GM23338 (cell line): ENCODE measurements at regions not wholly inside any gene's neighbourhood (a gene's known extent, or its start where the extent isn't known, plus 50 kb on each side); places are given as distances from the start of the nearest gene placed in this dataset.

ENCODE experiments used
- ATAC-seq: fragments of 200-7000 bp; cut with Tn5 transposase; 3 replicates; pipeline ENCODE4 v1.9.1; 2020
- DNase-seq: peaks from one replicate; pipeline ENCODE4 v3.0.0-alpha.2; 2015; ENCODE audit warnings: low spot score
- H2AFZ ChIP-seq: fragments of 200-600 bp; sonication (generic); 2 replicates; pipeline ENCODE4 v1.8.0; 2016; ENCODE audit warnings: antibody characterized with exemption, mild to moderate bottlenecking, moderate library complexity
- H3F3A ChIP-seq: fragments of 200-600 bp; sonication (generic); replicated peaks from 2 replicates; pipeline ENCODE4 v1.8.0; 2017; ENCODE audit warnings: antibody characterized with exemption, mixed run types, low read depth
- H3K27ac ChIP-seq: fragments of 200-600 bp; sonication (generic); 2 replicates; pipeline ENCODE4 v1.6.1; 2016; ENCODE audit warnings: low read depth
- H3K27me3 ChIP-seq: fragments of 200-600 bp; sonication (generic); 2 replicates; pipeline ENCODE4 v1.8.0; 2016; ENCODE audit warnings: mild to moderate bottlenecking, mixed run types, moderate library complexity; ENCODE audit not compliant: insufficient read depth
- H3K36me3 ChIP-seq: fragments of 200-600 bp; sonication (generic); 2 replicates; pipeline ENCODE4 v1.8.0; 2016; ENCODE audit warnings: mild to moderate bottlenecking; ENCODE audit not compliant: insufficient read depth
- H3K4me1 ChIP-seq: fragments of 200-600 bp; sonication (generic); 2 replicates; pipeline ENCODE4 v1.8.0; 2016; ENCODE audit warnings: mild to moderate bottlenecking, moderate library complexity; ENCODE audit not compliant: insufficient read depth
- H3K4me2 ChIP-seq: fragments of 200-600 bp; sonication (generic); 2 replicates; pipeline ENCODE4 v1.7.1; 2017; ENCODE audit warnings: mixed run types
- H3K4me3 ChIP-seq: fragments of 200-600 bp; sonication (generic); 2 replicates; pipeline ENCODE4 v1.6.1; 2016; ENCODE audit warnings: mixed run types
- H3K79me2 ChIP-seq: fragments of 200-600 bp; sonication (generic); replicated peaks from 2 replicates; pipeline ENCODE4 v1.8.0; 2017; ENCODE audit warnings: mild to moderate bottlenecking; ENCODE audit not compliant: insufficient read depth
- H3K9me2 ChIP-seq: fragments of 200-600 bp; sonication (generic); 2 replicates; pipeline ENCODE4 v1.8.0; 2017; ENCODE audit not compliant: insufficient read depth
- H4K20me1 ChIP-seq: fragments of 200-600 bp; sonication (generic); replicated peaks from 2 replicates; pipeline ENCODE4 v1.8.0; 2017; ENCODE audit warnings: mild to moderate bottlenecking; ENCODE audit not compliant: insufficient read depth
- H3K27ac Mint-ChIP-seq: 2 replicates; pipeline ENCODE4 v1.8.0; 2020; ENCODE audit warnings: inconsistent platforms, mild to moderate bottlenecking, moderate library complexity, mixed read lengths
- H3K27me3 Mint-ChIP-seq: 3 replicates; pipeline ENCODE4 v1.8.0; 2022; ENCODE audit warnings: low read depth, mild to moderate bottlenecking, moderate library complexity, mixed read lengths, inconsistent platforms; ENCODE audit not compliant: insufficient read depth, poor library complexity
- H3K36me3 Mint-ChIP-seq: 3 replicates; pipeline ENCODE4 v1.8.0; 2021; ENCODE audit warnings: low read depth, mild to moderate bottlenecking, inconsistent platforms, moderate library complexity, mixed read lengths
- H3K4me1 Mint-ChIP-seq: 3 replicates; pipeline ENCODE4 v1.8.0; 2020; ENCODE audit warnings: mild to moderate bottlenecking, inconsistent platforms, mixed read lengths
- H3K4me3 Mint-ChIP-seq: 3 replicates; pipeline ENCODE4 v1.8.0; 2021; ENCODE audit warnings: moderate library complexity, mild to moderate bottlenecking, inconsistent platforms, mixed read lengths
- H3K9me3 Mint-ChIP-seq: 3 replicates; pipeline ENCODE4 v1.8.0; 2020; ENCODE audit warnings: moderate library complexity, mild to moderate bottlenecking, inconsistent platforms, mixed read lengths
- CTCF ChIP-seq, 2 experiments: fragments of 200-600 bp in 1 of 2; sonication (generic) in 1 of 2; conservative IDR thresholded peaks; 2 replicates each; pipeline versions ENCODE4 v1.5.1 to v1.6.1; 2016 to 2017; ENCODE audit warnings: antibody characterized with exemption in 2 of 2, low read depth in 2 of 2, mild to moderate bottlenecking in 2 of 2, moderate library complexity in 1 of 2
- JUNB ChIP-seq: IDR thresholded peaks from one replicate; pipeline ENCODE4 v1.6.1; 2016; ENCODE audit warnings: antibody characterized with exemption; ENCODE audit not compliant: unreplicated experiment
- ZNF462 ChIP-seq: fragments of 250-450 bp; sonication (Bioruptor Pico); IDR thresholded peaks from 2 replicates; pipeline ENCODE4 v1.5.0; 2020; ENCODE audit warnings: mild to moderate bottlenecking, moderate library complexity

GRCh38 chr16:85524630-85525419 lies 88.3 kb upstream of the GSE1 start:
- peaks cover 10% of the 10 kb centered on the region for H3K4me1 ChIP-seq
- Mint-ChIP-seq H3K9me3 (no peaks in the 10 kb centered on the region), H3K27me3 (peaks cover 10% of the 10 kb centered on the region), H3K4me3 (no peak overlapping the region), H3K36me3 (no peaks in the 10 kb centered on the region; the same call in 2 of the 3 replicates), H3K4me1 (peaks cover 53% of the 10 kb centered on the region), H3K27ac (peak overlapping the region; percentile 78; the same call in 1 of the 2 replicates)
- H2AFZ ChIP-seq = no peak overlapping the region
- H3K27ac ChIP-seq = 0 out of 2 replicates have a peak overlapping the region, but pooled peaks have one; percentile 50
- H3K79me2 ChIP-seq = no peaks in the 10 kb centered on the region
- no peak overlapping the region for H3K4me2 ChIP-seq
- H3K27me3 ChIP-seq = no peaks in the 10 kb centered on the region
- TF ChIP-seq ZNF462 (CRISPR knock-in tag) = no peak
- TF ChIP-seq JUNB = no peak
- no peaks in the 10 kb centered on the region for H3K9me2 ChIP-seq
- H3F3A ChIP-seq = peaks cover 16% of the 10 kb centered on the region; the same call in 1 of the 2 replicates
- ATAC-seq (peak; percentile 5; the same call in 2 of the 3 replicates), DNase-seq (no peak)
- H4K20me1 ChIP-seq = no peaks in the 10 kb centered on the region
- H3K4me3 ChIP-seq = no peak overlapping the region
- H3K36me3 ChIP-seq = no peaks in the 10 kb centered on the region

- Mint-ChIP-seq H3K27me3 (peaks cover 10% of the 10 kb centered on the region), H3K9me3 (no peaks in the 10 kb centered on the region), H3K36me3 (no peaks in the 10 kb centered on the region), H3K4me3 (no peak overlapping the region), H3K27ac (peak overlapping the region; percentile 34; the same call in 1 of the 2 replicates), H3K4me1 (peaks cover 54% of the 10 kb centered on the region)
- H3K27ac ChIP-seq = 0 out of 2 replicates have a peak overlapping the region, but pooled peaks have one; percentile 50
- no peaks in the 10 kb centered on the region for H3K36me3 ChIP-seq
- peaks cover 16% of the 10 kb centered on the region; the same call in 1 of the 2 replicates for H3F3A ChIP-seq
- H3K4me1 ChIP-seq = peaks cover 10% of the 10 kb centered on the region
- H3K79me2 ChIP-seq = no peaks in the 10 kb centered on the region
- no peak for ATAC-seq
- TF ChIP-seq CTCF (conservative IDR thresholded peaks at IDR 0.05; ENCODE audit: low read depth in 2 of 2) (peak in 1 of 2 experiments; percentile 30; a peak in 2 of 4 replicates), JUNB (no peak)
- H3K27me3 ChIP-seq = no peaks in the 10 kb centered on the region
- H4K20me1 ChIP-seq = no peaks in the 10 kb centered on the region
- no peaks in the 10 kb centered on the region for H3K9me2 ChIP-seq
- H3K4me3 ChIP-seq = no peak overlapping the region
- no peak for DNase-seq
- H3K4me2 ChIP-seq = no peak overlapping the region
- H2AFZ ChIP-seq = no peak overlapping the region
Observed at GRCh38 chr16:85525420-85526184, 87.5 kb upstream of the GSE1 start.
